Transverse colon (tissue), 4 donors: ENCODE measurements at regions not wholly inside any gene's neighbourhood (a gene's known extent, or its start where the extent isn't known, plus 50 kb on each side); places are given as distances from the start of the nearest gene placed in this dataset.

Experiments used
- EP300 ChIP-seq: sonication (generic); formaldehyde crosslinking; IDR thresholded peaks from one replicate; pipeline ENCODE4 v1.6.1; 2017; ENCODE audit warnings: antibody characterized with exemption, low read depth
- POLR2AphosphoS5 ChIP-seq, 3 donors: sonication (generic); formaldehyde crosslinking; IDR thresholded peaks; one replicate each; pipeline ENCODE4 v1.6.1; 2016; ENCODE audit warnings: antibody characterized with exemption in 3 of 3
- TF ChIP-seq, protein P1 (sequence below), 5 experiments: fragments of 200-600 bp in 3 of 5; fragments of 450-650 bp in 2 of 5; sonication (generic) in 3 of 5; IDR thresholded peaks; 1 replicate in 2 of 5; 2 replicates in 3 of 5; pipeline ENCODE4 v1.5.1; 2016 to 2017; ENCODE audit warnings: antibody characterized with exemption in 5 of 5, inconsistent platforms in 3 of 5, mild to moderate bottlenecking in 2 of 5, moderate library complexity in 1 of 5

DNA sequence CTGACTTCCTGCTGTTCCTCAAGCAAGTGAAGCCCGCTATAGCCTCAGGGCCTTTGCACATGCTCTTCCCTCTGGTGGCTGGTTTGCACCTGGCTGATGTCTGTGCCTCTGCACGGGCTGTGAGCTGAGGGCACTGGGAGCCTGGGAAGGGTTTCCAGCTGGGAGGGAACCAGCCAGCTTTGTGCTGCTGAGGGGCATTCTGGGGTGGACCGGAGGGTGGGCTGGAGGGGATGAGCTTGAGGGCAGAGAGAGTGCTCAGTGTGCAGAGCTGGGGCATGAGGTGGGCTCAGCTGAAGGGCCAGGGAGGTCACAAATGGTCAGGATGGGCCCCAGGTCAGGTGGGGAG lies 305.7 kb downstream of the MATN1 start:
- no peak for TF ChIP-seq POLR2AphosphoS5 (IDR thresholded peaks at IDR 0.05)
- TF ChIP-seq, protein P1, sequence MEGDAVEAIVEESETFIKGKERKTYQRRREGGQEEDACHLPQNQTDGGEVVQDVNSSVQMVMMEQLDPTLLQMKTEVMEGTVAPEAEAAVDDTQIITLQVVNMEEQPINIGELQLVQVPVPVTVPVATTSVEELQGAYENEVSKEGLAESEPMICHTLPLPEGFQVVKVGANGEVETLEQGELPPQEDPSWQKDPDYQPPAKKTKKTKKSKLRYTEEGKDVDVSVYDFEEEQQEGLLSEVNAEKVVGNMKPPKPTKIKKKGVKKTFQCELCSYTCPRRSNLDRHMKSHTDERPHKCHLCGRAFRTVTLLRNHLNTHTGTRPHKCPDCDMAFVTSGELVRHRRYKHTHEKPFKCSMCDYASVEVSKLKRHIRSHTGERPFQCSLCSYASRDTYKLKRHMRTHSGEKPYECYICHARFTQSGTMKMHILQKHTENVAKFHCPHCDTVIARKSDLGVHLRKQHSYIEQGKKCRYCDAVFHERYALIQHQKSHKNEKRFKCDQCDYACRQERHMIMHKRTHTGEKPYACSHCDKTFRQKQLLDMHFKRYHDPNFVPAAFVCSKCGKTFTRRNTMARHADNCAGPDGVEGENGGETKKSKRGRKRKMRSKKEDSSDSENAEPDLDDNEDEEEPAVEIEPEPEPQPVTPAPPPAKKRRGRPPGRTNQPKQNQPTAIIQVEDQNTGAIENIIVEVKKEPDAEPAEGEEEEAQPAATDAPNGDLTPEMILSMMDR (IDR thresholded peaks at IDR 0.05): no peak
- TF ChIP-seq EP300: no peak
